ENCODE measurements at regions not wholly inside any gene's neighbourhood (a gene's known extent, or its start where the extent isn't known, plus 50 kb on each side); places are given as distances from the start of the nearest gene placed in this dataset.

DNA sequence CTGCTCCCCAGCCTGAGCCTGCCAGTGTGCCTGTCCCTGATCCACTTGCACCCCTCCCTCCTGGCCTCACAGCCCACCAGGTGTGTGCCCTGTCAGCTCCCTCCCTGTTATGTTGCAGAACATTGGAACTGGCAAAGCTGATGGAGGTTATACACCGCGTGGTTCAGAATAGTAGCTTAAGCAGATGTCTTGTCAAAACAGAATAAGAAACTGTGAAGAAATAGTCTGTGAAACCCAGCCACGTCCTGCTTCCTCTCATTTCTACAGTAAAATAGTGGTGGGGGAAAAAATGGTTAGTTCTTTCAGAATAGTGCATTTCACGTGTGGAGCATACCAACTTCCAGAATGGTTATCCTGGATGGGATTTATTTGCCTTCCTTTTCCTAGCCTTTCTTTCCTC is 161.2 kb upstream of the NAV2 start (continued):
- TF ChIP-seq CREB1 (CRISPR knock-in tag; IDR thresholded peaks at IDR 0.05; ENCODE audit: low read depth) (no peak), EZH2phosphoT487 (IDR thresholded peaks at IDR 0.05; ENCODE audit: unreplicated experiment) (no peak), POLR2AphosphoS5 (IDR thresholded peaks at IDR 0.05; ENCODE audit: low read depth) (no peak), STAT1 (IDR thresholded peaks at IDR 0.05; ENCODE audit: unreplicated experiment) (no peak)
- TF ChIP-seq, protein P1, sequence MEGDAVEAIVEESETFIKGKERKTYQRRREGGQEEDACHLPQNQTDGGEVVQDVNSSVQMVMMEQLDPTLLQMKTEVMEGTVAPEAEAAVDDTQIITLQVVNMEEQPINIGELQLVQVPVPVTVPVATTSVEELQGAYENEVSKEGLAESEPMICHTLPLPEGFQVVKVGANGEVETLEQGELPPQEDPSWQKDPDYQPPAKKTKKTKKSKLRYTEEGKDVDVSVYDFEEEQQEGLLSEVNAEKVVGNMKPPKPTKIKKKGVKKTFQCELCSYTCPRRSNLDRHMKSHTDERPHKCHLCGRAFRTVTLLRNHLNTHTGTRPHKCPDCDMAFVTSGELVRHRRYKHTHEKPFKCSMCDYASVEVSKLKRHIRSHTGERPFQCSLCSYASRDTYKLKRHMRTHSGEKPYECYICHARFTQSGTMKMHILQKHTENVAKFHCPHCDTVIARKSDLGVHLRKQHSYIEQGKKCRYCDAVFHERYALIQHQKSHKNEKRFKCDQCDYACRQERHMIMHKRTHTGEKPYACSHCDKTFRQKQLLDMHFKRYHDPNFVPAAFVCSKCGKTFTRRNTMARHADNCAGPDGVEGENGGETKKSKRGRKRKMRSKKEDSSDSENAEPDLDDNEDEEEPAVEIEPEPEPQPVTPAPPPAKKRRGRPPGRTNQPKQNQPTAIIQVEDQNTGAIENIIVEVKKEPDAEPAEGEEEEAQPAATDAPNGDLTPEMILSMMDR (conservative IDR thresholded peaks at IDR 0.05; ENCODE audit: low read depth in 2 of 2), result no peak

DNA sequence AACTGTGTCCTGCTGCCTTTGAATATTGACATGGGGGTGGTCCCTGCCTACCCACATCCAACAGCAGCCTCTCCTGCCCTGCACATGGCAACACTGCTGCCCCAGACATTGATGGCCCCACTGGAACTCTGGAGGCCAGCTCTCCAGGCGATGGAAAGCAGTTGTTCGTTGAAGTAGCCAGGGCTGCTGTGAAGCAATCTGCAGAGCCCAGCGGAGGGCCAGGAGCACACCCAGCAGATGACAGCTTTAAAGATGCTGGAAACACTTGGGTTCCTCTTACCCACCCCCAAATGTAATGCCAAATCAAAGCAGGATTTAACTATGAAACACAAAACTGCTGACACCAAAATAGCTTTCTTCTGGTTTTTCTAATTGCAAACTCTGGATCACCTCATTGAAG is 165.6 kb upstream of the NAV2 start:
- H3K4me3 Mint-ChIP-seq, result no peak overlapping the region
- DNase-seq (ENCODE audit: low spot score) (no peak), ATAC-seq (no peak)
- H3K4me1 Mint-ChIP-seq, result peaks cover 8% of the 10 kb centered on the region
- Histone ChIP-seq H3K9me2 (ENCODE audit: insufficient read depth) (no peaks in the 10 kb centered on the region; the same call in 1 of the 2 replicates), H2AFZ (no peak overlapping the region), H3K79me2 (replicated peaks; ENCODE audit: insufficient read depth) (no peaks in the 10 kb centered on the region), H3K27me3 (ENCODE audit: insufficient read depth) (no peaks in the 10 kb centered on the region), H3K4me3 (no peak overlapping the region), H3F3A (replicated peaks; ENCODE audit: low read depth) (no peaks in the 10 kb centered on the region), H3K27ac (ENCODE audit: low read depth) (no peak overlapping the region), H4K20me1 (replicated peaks; ENCODE audit: insufficient read depth) (no peaks in the 10 kb centered on the region), H3K4me2 (no peak overlapping the region), H3K36me3 (ENCODE audit: insufficient read depth) (no peaks in the 10 kb centered on the region), H3K4me1 (ENCODE audit: insufficient read depth) (no peaks in the 10 kb centered on the region)
- H3K27ac Mint-ChIP-seq, result no peak overlapping the region
- H3K27me3 Mint-ChIP-seq (ENCODE audit: insufficient read depth, low read depth, poor library complexity), result peaks cover 8% of the 10 kb centered on the region
- no peaks in the 10 kb centered on the region for H3K36me3 Mint-ChIP-seq (ENCODE audit: low read depth)
- TF ChIP-seq, protein P2, sequence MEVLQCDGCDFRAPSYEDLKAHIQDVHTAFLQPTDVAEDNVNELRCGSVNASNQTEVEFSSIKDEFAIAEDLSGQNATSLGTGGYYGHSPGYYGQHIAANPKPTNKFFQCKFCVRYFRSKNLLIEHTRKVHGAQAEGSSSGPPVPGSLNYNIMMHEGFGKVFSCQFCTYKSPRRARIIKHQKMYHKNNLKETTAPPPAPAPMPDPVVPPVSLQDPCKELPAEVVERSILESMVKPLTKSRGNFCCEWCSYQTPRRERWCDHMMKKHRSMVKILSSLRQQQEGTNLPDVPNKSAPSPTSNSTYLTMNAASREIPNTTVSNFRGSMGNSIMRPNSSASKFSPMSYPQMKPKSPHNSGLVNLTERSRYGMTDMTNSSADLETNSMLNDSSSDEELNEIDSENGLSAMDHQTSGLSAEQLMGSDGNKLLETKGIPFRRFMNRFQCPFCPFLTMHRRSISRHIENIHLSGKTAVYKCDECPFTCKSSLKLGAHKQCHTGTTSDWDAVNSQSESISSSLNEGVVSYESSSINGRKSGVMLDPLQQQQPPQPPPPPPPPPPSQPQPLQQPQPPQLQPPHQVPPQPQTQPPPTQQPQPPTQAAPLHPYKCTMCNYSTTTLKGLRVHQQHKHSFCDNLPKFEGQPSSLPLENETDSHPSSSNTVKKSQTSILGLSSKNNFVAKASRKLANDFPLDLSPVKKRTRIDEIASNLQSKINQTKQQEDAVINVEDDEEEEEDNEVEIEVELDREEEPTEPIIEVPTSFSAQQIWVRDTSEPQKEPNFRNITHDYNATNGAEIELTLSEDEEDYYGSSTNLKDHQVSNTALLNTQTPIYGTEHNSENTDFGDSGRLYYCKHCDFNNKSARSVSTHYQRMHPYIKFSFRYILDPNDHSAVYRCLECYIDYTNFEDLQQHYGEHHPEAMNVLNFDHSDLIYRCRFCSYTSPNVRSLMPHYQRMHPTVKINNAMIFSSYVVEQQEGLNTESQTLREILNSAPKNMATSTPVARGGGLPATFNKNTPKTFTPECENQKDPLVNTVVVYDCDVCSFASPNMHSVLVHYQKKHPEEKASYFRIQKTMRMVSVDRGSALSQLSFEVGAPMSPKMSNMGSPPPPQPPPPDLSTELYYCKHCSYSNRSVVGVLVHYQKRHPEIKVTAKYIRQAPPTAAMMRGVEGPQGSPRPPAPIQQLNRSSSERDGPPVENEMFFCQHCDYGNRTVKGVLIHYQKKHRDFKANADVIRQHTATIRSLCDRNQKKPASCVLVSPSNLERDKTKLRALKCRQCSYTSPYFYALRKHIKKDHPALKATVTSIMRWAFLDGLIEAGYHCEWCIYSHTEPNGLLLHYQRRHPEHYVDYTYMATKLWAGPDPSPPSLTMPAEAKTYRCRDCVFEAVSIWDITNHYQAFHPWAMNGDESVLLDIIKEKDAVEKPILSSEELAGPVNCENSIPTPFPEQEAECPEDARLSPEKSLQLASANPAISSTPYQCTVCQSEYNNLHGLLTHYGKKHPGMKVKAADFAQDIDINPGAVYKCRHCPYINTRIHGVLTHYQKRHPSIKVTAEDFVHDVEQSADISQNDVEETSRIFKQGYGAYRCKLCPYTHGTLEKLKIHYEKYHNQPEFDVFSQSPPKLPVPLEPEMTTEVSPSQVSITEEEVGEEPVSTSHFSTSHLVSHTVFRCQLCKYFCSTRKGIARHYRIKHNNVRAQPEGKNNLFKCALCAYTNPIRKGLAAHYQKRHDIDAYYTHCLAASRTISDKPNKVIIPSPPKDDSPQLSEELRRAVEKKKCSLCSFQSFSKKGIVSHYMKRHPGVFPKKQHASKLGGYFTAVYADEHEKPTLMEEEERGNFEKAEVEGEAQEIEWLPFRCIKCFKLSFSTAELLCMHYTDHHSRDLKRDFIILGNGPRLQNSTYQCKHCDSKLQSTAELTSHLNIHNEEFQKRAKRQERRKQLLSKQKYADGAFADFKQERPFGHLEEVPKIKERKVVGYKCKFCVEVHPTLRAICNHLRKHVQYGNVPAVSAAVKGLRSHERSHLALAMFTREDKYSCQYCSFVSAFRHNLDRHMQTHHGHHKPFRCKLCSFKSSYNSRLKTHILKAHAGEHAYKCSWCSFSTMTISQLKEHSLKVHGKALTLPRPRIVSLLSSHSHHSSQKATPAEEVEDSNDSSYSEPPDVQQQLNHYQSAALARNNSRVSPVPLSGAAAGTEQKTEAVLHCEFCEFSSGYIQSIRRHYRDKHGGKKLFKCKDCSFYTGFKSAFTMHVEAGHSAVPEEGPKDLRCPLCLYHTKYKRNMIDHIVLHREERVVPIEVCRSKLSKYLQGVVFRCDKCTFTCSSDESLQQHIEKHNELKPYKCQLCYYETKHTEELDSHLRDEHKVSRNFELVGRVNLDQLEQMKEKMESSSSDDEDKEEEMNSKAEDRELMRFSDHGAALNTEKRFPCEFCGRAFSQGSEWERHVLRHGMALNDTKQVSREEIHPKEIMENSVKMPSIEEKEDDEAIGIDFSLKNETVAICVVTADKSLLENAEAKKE (CRISPR knock-in tag; IDR thresholded peaks at IDR 0.05), result no peak
- no peaks in the 10 kb centered on the region for H3K9me3 Mint-ChIP-seq
